ENCODE measurements at regions not wholly inside any gene's neighbourhood (a gene's known extent, or its start where the extent isn't known, plus 50 kb on each side); places are given as distances from the start of the nearest gene placed in this dataset.

DNA sequence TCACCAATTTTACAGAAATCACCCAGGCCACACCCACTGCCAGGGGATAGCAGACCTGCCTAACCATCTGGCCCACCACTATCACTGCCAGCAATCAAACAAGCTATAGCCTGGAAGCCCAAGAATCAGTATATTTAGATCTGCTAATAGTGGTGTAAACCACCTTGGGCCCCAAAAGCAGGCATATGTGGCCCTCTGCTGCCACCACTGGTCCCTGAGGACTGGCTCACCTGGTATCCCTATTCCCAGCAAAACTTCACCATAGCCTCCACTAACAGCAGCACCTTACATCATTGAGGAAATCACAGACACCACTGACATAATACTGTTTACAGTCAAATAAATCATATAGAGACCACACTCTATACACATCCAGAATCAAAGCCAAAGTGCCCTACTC, 880.4 kb upstream of the MAN1A1 start:
- Histone ChIP-seq H3K79me1 (ENCODE audit: low read depth, low read length) (no peaks in the 10 kb centered on the region), H3K23ac (ENCODE audit: insufficient read length) (no peak overlapping the region), H2AFZ (ENCODE audit: low read length) (no peak overlapping the region), H2BK20ac (ENCODE audit: low read length) (no peak overlapping the region), H3K4ac (replicated peaks; ENCODE audit: insufficient read length, low read depth, low read length) (no peak overlapping the region), H2BK15ac (ENCODE audit: low read length) (no peak overlapping the region), H3K9ac (replicated peaks in 1 of 4; ENCODE audit: extremely low read depth in 1 of 4, low read depth in 3 of 4, low read length in 3 of 4) (no peak overlapping the region), H3K4me2 (ENCODE audit: insufficient read depth in 1 of 2, low read depth in 2 of 2, low read length in 2 of 2) (no peak overlapping the region), H4K91ac (replicated peaks; ENCODE audit: insufficient read length, low read length) (no peak overlapping the region), H3K27ac (ENCODE audit: low read depth, low read length) (no peak overlapping the region), H4K5ac (ENCODE audit: insufficient read length, low read depth, low read length) (no peak overlapping the region), H3K79me2 (ENCODE audit: control insufficient read depth in 1 of 2, insufficient read depth in 2 of 2, low read length in 2 of 2) (no peaks in the 10 kb centered on the region), H3K4me3 (ENCODE audit: extremely low read depth in 1 of 4, insufficient read depth in 2 of 4, low read depth in 3 of 4, low read length in 4 of 4) (no peak overlapping the region), H2BK12ac (ENCODE audit: low read depth, low read length) (no peak overlapping the region), H3K18ac (ENCODE audit: extremely low read depth, low read length) (no peak overlapping the region), H3K4me1 (replicated peaks in 1 of 4; ENCODE audit: control insufficient read depth in 3 of 4, insufficient read depth in 4 of 4, low read length in 3 of 4) (no peaks in the 10 kb centered on the region), H2AK5ac (ENCODE audit: low read depth, low read length) (no peak overlapping the region), H3K27me3 (replicated peaks in 1 of 4; ENCODE audit: control insufficient read depth in 3 of 4, extremely low read depth in 1 of 4, insufficient read depth in 3 of 4, low read length in 3 of 4) (no peaks in the 10 kb centered on the region), H2BK5ac (ENCODE audit: low read depth, low read length) (no peak overlapping the region), H3K56ac (replicated peaks; ENCODE audit: insufficient read length, low read depth, low read length) (no peak overlapping the region), H3K9me3 (ENCODE audit: insufficient read depth in 2 of 2, low read depth in 1 of 2, low read length in 1 of 2) (no peaks in the 10 kb centered on the region), H4K20me1 (replicated peaks in 1 of 2; ENCODE audit: control insufficient read depth in 1 of 2, insufficient read depth in 2 of 2, low read length in 2 of 2) (no peaks in the 10 kb centered on the region), H3K14ac (ENCODE audit: insufficient read length) (no peak overlapping the region), H4K8ac (ENCODE audit: extremely low read depth, insufficient read depth, low read length) (peak overlapping the region; percentile 31; the same call in 1 of the 2 replicates), H3K36me3 (ENCODE audit: control insufficient read depth in 2 of 4, insufficient read depth in 4 of 4, low read length in 3 of 4) (no peaks in the 10 kb centered on the region), H2BK120ac (replicated peaks; ENCODE audit: low read depth, low read length) (no peak overlapping the region), H3K23me2 (ENCODE audit: low read depth, low read length) (no peaks in the 10 kb centered on the region)
- CTCF ChIA-PET (ENCODE audit: partially characterized antibody): interaction anchor here (0.7 to 1.3 kb wide), 4 partner anchors 28 to 653 kb away, joined by 3 to 4 read pairs (median 3); no protein-coding TSS in a partner anchor
- TF ChIP-seq ZNF274 (IDR thresholded peaks at IDR 0.05; ENCODE audit: borderline replicate concordance, extremely low read depth, low read length) (no peak), RAD21 (IDR thresholded peaks at IDR 0.05 in 1 of 2, conservative IDR thresholded peaks at IDR 0.05 in 1 of 2; ENCODE audit: low read depth in 2 of 2, low read length in 2 of 2) (peak; percentile 60 to 68), NRF1 (IDR thresholded peaks at IDR 0.05; ENCODE audit: low read depth, low read length) (no peak), CTCF (IDR thresholded peaks at IDR 0.05; ENCODE audit: control extremely low read depth in 1 of 3, insufficient read depth in 1 of 3, low read depth in 1 of 3, low read length in 3 of 3) (peak; percentile 38 to 65 (median 57))
- no peak for DNase-seq (ENCODE audit: low read depth in 1 of 2, low spot score in 2 of 2)
- POLR2A ChIA-PET (ENCODE audit: partially characterized antibody): no interaction called here
- no peak for FAIRE-seq
